ENCODE measurements at regions not wholly inside any gene's neighbourhood (a gene's known extent, or its start where the extent isn't known, plus 50 kb on each side); places are given as distances from the start of the nearest gene placed in this dataset.
"Not testable (repeated sequence)": the region's sequence is repeated elsewhere in the genome, so short reads cannot be mapped to it uniquely, and the experiment has no call there.

GRCh38 chr2:175619179-175620045 is 382.7 kb downstream of the LNPK start:
- DNase-seq (ENCODE audit: low spot score): no peak

GRCh38 chr2:175612280-175612679 is 389.8 kb downstream of the LNPK start:
- DNase-seq (ENCODE audit: low spot score): no peak

GRCh38 chr2:175606010-175606841 is 395.8 kb downstream of the LNPK start:
- no peak for DNase-seq (ENCODE audit: low spot score)

GRCh38 chr2:175605640-175606009 is 396.4 kb downstream of the LNPK start:
- no peak for DNase-seq (ENCODE audit: low spot score)

- no peak for DNase-seq (ENCODE audit: low spot score)
These were observed 400.1 kb downstream of the LNPK start for GRCh38 chr2:175601969-175602368.

GRCh38 chr2:175599966-175600831 is 401.9 kb downstream of the LNPK start:
- no peak for DNase-seq (ENCODE audit: low spot score)

- no peak for DNase-seq (ENCODE audit: low spot score)
These were observed 404.8 kb downstream of the LNPK start for GRCh38 chr2:175597286-175597685.

GRCh38 chr2:175595139-175595538 is 406.9 kb downstream of the LNPK start:
- DNase-seq (ENCODE audit: low spot score): no peak

GRCh38 chr2:175593686-175594525 is 408.2 kb downstream of the LNPK start:
- not testable (repeated sequence) for DNase-seq (ENCODE audit: low spot score)

GRCh38 chr2:175588213-175588612 is 406.7 kb upstream of the ATP5MC3 start:
- DNase-seq (ENCODE audit: low spot score): not testable (repeated sequence)

GRCh38 chr2:175585496-175585895 is 404.0 kb upstream of the ATP5MC3 start:
- no peak for DNase-seq (ENCODE audit: low spot score)

GRCh38 chr2:175580652-175581051 is 399.1 kb upstream of the ATP5MC3 start:
- DNase-seq (ENCODE audit: low spot score): no peak

GRCh38 chr2:175579646-175580045 is 398.1 kb upstream of the ATP5MC3 start:
- DNase-seq (ENCODE audit: low spot score): no peak

- DNase-seq (ENCODE audit: low spot score): no peak
These were observed 396.0 kb upstream of the ATP5MC3 start for GRCh38 chr2:175577368-175577970.

- DNase-seq (ENCODE audit: low spot score): no peak
These were observed 395.4 kb upstream of the ATP5MC3 start for GRCh38 chr2:175576875-175577274.

- DNase-seq (ENCODE audit: low spot score): no peak
These were observed 394.8 kb upstream of the ATP5MC3 start for GRCh38 chr2:175576270-175576669.

- DNase-seq (ENCODE audit: low spot score): no peak
These were observed 394.1 kb upstream of the ATP5MC3 start for GRCh38 chr2:175575346-175576258.

GRCh38 chr2:175574069-175574468 is 392.6 kb upstream of the ATP5MC3 start:
- no peak for DNase-seq (ENCODE audit: low spot score)

GRCh38 chr2:175571078-175571653 is 389.7 kb upstream of the ATP5MC3 start:
- no peak for DNase-seq (ENCODE audit: low spot score)

All from ureter (tissue), 1 donor.